Caco-2 (cell line): ENCODE measurements at regions not wholly inside any gene's neighbourhood (a gene's known extent, or its start where the extent isn't known, plus 50 kb on each side); places are given as distances from the start of the nearest gene placed in this dataset.

Source experiments
- BruUV-seq: library from RNA; stranded (reverse); fragments of 400-500 nt; replicated peaks from 2 replicates; lab custom pipeline; 2021; lab: Mats Ljungman, UMichigan
- CTCF ChIA-PET: fragments of 300-600 bp; sonication (Branson Sonifier 250); formaldehyde crosslinking; loops from one replicate; lab custom pipeline; 2022; ENCODE audit warnings: antibody characterized with exemption; lab: Charles Lee
- POLR2A ChIA-PET: fragments of 300-600 bp; sonication (Branson Sonifier 250); formaldehyde crosslinking; loops from one replicate; lab custom pipeline; 2022; ENCODE audit warnings: antibody characterized with exemption; lab: Charles Lee
- DNase-seq, 2 experiments: peaks; one replicate each; pipeline versions ENCODE4 v3.0.0 to v3.0.0-alpha.2; 2020 to 2022
- H3K27me3 ChIP-seq: replicated peaks from 2 replicates; pipeline ENCODE4 v1.6.0; 2011; ENCODE audit warnings: low read length; ENCODE audit not compliant: control insufficient read depth, insufficient read depth
- H3K36me3 ChIP-seq: 2 replicates; pipeline ENCODE4 v1.5.1; 2011; ENCODE audit warnings: low read length; ENCODE audit not compliant: control insufficient read depth, insufficient read depth
- H3K4me1 ChIP-seq: fragments of 250-450 bp; sonication (Bioruptor Pico); 2 replicates; pipeline ENCODE4 v1.5.1; 2020; ENCODE audit warnings: mild to moderate bottlenecking
- H3K4me3 ChIP-seq: 2 replicates; pipeline ENCODE4 v1.5.1; 2011; ENCODE audit warnings: low read depth, mild to moderate bottlenecking, control low read depth, low read length
- H3K9me3 ChIP-seq: fragments of 250-450 bp; sonication (Bioruptor Pico); 2 replicates; pipeline ENCODE4 v1.5.1; 2020; ENCODE audit warnings: mild to moderate bottlenecking, moderate library complexity
- H3K27ac Mint-ChIP-seq: one replicate; pipeline ENCODE4 v1.8.0; 2022; ENCODE audit warnings: mixed read lengths; ENCODE audit not compliant: unreplicated experiment
- H3K27me3 Mint-ChIP-seq: one replicate; pipeline ENCODE4 v1.8.0; 2022; ENCODE audit warnings: mixed read lengths; ENCODE audit not compliant: insufficient read depth, unreplicated experiment
- H3K36me3 Mint-ChIP-seq: one replicate; pipeline ENCODE4 v1.8.0; 2022; ENCODE audit warnings: mild to moderate bottlenecking, mixed read lengths; ENCODE audit not compliant: insufficient read depth, unreplicated experiment
- H3K4me1 Mint-ChIP-seq: one replicate; pipeline ENCODE4 v1.8.0; 2022; ENCODE audit warnings: low read depth, mixed read lengths; ENCODE audit not compliant: unreplicated experiment
- H3K4me3 Mint-ChIP-seq: one replicate; pipeline ENCODE4 v1.8.0; 2022; ENCODE audit warnings: mild to moderate bottlenecking, moderate library complexity, mixed read lengths; ENCODE audit not compliant: unreplicated experiment
- H3K9me3 Mint-ChIP-seq: one replicate; pipeline ENCODE4 v1.8.0; 2022; ENCODE audit warnings: mixed read lengths; ENCODE audit not compliant: unreplicated experiment
- CTCF ChIP-seq, 2 experiments: fragments of 200-600 bp in 1 of 2; IDR thresholded peaks; 1 replicate in 1 of 2; 2 replicates in 1 of 2; pipeline versions ENCODE4 v1.5.1 to v1.8.0; 2011 to 2022; ENCODE audit warnings: antibody characterized with exemption in 1 of 2, control low read depth in 1 of 2, inconsistent platforms in 1 of 2, low read depth in 1 of 2, low read length in 1 of 2, mild to moderate bottlenecking in 1 of 2, moderate library complexity in 1 of 2; ENCODE audit not compliant: insufficient read depth in 1 of 2, severe bottlenecking in 1 of 2, unreplicated experiment in 1 of 2
- intact Hi-C: fragments of 100-400 bp; cut with micrococcal nuclease; formaldehyde crosslinking; loops from one replicate; pipeline ENCODE4 v1.10.0; 2022; ENCODE audit not compliant: unreplicated experiment

GRCh38 chr4:114487101-114487500, 111.5 kb upstream of the UGT8 start:
- no TSS peak for BruUV-seq
- no peaks in the 10 kb centered on the region for H3K4me1 Mint-ChIP-seq
- no peaks in the 10 kb centered on the region for H3K4me1 ChIP-seq
- intact Hi-C loops: no loop called here
- H3K4me3 Mint-ChIP-seq: no peak overlapping the region
- no peaks in the 10 kb centered on the region for H3K9me3 Mint-ChIP-seq
- no peak overlapping the region for H3K4me3 ChIP-seq
- ChIA-PET CTCF (no interaction called here), POLR2A (no interaction called here)
- H3K36me3 ChIP-seq: no peaks in the 10 kb centered on the region
- H3K27me3 Mint-ChIP-seq: no peaks in the 10 kb centered on the region
- no peak overlapping the region for H3K27ac Mint-ChIP-seq
- no peaks in the 10 kb centered on the region for H3K9me3 ChIP-seq
- no peak for TF ChIP-seq CTCF (IDR thresholded peaks at IDR 0.05; ENCODE audit: insufficient read depth in 1 of 2, low read depth in 1 of 2, low read length in 1 of 2, severe bottlenecking in 1 of 2, unreplicated experiment in 1 of 2)
- no peak for DNase-seq
- no peaks in the 10 kb centered on the region for H3K27me3 ChIP-seq
- no peaks in the 10 kb centered on the region for H3K36me3 Mint-ChIP-seq

DNA sequence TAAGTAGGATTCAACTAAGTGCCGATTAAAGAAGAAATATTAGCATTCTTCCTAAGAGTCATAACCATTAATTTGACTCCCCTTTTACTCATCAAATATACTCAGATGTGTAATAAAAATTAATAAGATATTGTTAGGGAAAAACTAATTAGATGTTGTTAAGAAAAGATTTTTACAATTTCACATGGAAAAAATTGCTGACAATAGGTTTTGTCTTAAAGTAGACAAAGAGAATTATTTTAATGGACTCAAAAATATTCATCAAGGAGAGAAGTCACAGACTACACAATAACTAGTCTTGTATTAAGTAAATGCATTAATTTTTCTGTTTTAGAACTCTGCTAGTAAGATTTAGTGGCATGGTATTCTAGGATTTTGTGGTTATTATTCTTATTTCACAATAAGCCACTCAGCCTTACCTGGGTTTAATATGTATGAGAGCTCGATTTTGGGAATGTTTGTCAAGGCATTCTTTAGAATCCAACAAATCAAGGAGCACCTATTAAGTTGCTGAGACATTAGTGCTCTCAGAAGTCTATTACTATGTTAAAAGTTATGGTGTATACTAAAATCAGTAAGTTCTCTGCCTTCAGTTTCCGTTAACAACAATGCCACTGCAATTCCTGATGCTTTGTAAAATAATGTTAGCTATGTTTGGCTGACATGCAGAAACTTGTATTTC, 110.2 kb upstream of the UGT8 start:
- H3K27me3 ChIP-seq: no peaks in the 10 kb centered on the region
- H3K27ac Mint-ChIP-seq: no peak overlapping the region
- no peaks in the 10 kb centered on the region for H3K36me3 ChIP-seq
- H3K9me3 ChIP-seq: no peaks in the 10 kb centered on the region
- intact Hi-C loops: no loop called here
- TF ChIP-seq CTCF (IDR thresholded peaks at IDR 0.05; ENCODE audit: insufficient read depth in 1 of 2, low read depth in 1 of 2, low read length in 1 of 2, severe bottlenecking in 1 of 2, unreplicated experiment in 1 of 2): no peak
- H3K4me3 Mint-ChIP-seq: no peak overlapping the region
- BruUV-seq: no TSS peak
- no peaks in the 10 kb centered on the region for H3K27me3 Mint-ChIP-seq
- no peaks in the 10 kb centered on the region for H3K4me1 ChIP-seq
- ChIA-PET CTCF (no interaction called here), POLR2A (no interaction called here)
- no peaks in the 10 kb centered on the region for H3K36me3 Mint-ChIP-seq
- no peaks in the 10 kb centered on the region for H3K4me1 Mint-ChIP-seq
- DNase-seq: no peak
- no peak overlapping the region for H3K4me3 ChIP-seq
- H3K9me3 Mint-ChIP-seq: no peaks in the 10 kb centered on the region

GRCh38 chr4:114494246-114494803, 104.3 kb upstream of the UGT8 start:
- Histone ChIP-seq H3K27me3 (no peaks in the 10 kb centered on the region), H3K4me3 (no peak overlapping the region), H3K4me1 (no peaks in the 10 kb centered on the region), H3K9me3 (no peaks in the 10 kb centered on the region), H3K36me3 (no peaks in the 10 kb centered on the region)
- no peak for TF ChIP-seq CTCF (IDR thresholded peaks at IDR 0.05; ENCODE audit: insufficient read depth in 1 of 2, low read depth in 1 of 2, low read length in 1 of 2, severe bottlenecking in 1 of 2, unreplicated experiment in 1 of 2)
- no peak for DNase-seq
- peaks cover 5% of the 10 kb centered on the region for H3K4me1 Mint-ChIP-seq
- intact Hi-C loops: no loop called here
- no peaks in the 10 kb centered on the region for H3K36me3 Mint-ChIP-seq
- CTCF ChIA-PET: no interaction called here
- no peaks in the 10 kb centered on the region for H3K9me3 Mint-ChIP-seq
- H3K27me3 Mint-ChIP-seq: no peaks in the 10 kb centered on the region
- no peak overlapping the region for H3K27ac Mint-ChIP-seq
- no peak overlapping the region for H3K4me3 Mint-ChIP-seq
- POLR2A ChIA-PET: no interaction called here
- BruUV-seq: no TSS peak
